ENCODE measurements at regions not wholly inside any gene's neighbourhood (a gene's known extent, or its start where the extent isn't known, plus 50 kb on each side); places are given as distances from the start of the nearest gene placed in this dataset.

DNA sequence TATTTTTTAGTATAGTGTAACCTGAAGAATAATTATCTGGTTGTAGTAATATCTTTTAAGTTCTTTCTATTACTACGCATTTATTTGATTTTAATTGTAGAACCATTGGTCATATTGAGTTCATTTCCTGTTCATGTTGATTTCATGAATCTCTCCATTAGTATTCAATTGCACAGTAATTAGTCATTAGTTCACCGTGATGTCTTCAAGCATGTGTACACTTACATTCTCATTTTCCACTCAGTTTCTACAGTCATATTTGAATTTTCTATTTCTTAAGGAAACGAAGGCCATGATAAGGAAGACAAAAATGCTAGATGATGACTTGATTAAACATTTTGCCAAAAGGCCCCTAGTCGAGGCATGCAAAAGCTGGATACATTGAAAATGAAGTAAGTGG is 333.7 kb upstream of the FANCL start:
- TF ChIP-seq, protein P1, sequence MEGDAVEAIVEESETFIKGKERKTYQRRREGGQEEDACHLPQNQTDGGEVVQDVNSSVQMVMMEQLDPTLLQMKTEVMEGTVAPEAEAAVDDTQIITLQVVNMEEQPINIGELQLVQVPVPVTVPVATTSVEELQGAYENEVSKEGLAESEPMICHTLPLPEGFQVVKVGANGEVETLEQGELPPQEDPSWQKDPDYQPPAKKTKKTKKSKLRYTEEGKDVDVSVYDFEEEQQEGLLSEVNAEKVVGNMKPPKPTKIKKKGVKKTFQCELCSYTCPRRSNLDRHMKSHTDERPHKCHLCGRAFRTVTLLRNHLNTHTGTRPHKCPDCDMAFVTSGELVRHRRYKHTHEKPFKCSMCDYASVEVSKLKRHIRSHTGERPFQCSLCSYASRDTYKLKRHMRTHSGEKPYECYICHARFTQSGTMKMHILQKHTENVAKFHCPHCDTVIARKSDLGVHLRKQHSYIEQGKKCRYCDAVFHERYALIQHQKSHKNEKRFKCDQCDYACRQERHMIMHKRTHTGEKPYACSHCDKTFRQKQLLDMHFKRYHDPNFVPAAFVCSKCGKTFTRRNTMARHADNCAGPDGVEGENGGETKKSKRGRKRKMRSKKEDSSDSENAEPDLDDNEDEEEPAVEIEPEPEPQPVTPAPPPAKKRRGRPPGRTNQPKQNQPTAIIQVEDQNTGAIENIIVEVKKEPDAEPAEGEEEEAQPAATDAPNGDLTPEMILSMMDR (IDR thresholded peaks at IDR 0.05): no peak
- no peaks in the 10 kb centered on the region for H3K9me3 ChIP-seq
- no peak for ATAC-seq
- intact Hi-C loops (cut with DNase I, micrococcal nuclease): no loop called here
- H3K36me3 ChIP-seq (ENCODE audit: low read depth): no peaks in the 10 kb centered on the region
- H3K4me3 ChIP-seq: no peak overlapping the region
- DNase-seq: no peak
- no peaks in the 10 kb centered on the region for H3K4me1 ChIP-seq (ENCODE audit: low read depth)

DNA sequence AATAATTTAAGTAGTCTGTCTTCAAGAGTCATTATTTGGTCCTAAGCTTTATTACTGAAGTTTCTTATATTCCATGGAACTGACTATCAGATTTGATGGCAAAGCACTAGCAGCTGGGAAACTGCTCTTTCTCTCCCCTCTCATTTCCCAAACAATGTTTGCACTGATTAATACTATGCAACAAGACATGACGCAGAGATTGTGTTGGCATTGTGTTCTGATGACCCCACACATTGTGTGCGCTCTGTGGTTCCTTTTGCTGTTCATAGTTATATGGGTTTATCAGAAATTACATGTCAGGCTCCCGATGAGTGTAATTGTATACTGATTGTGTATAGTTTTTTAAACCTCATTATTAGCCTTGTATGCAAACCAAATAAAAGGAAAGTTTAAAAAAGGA is 331.6 kb upstream of the FANCL start:
- no peak overlapping the region for H3K4me3 ChIP-seq
- intact Hi-C loops (cut with DNase I, micrococcal nuclease): no loop called here
- no peaks in the 10 kb centered on the region for H3K9me3 ChIP-seq
- H3K36me3 ChIP-seq (ENCODE audit: low read depth): no peaks in the 10 kb centered on the region
- ATAC-seq: no peak
- DNase-seq: no peak
- TF ChIP-seq, protein P1 (IDR thresholded peaks at IDR 0.05): no peak
- H3K4me1 ChIP-seq (ENCODE audit: low read depth): no peaks in the 10 kb centered on the region

DNA sequence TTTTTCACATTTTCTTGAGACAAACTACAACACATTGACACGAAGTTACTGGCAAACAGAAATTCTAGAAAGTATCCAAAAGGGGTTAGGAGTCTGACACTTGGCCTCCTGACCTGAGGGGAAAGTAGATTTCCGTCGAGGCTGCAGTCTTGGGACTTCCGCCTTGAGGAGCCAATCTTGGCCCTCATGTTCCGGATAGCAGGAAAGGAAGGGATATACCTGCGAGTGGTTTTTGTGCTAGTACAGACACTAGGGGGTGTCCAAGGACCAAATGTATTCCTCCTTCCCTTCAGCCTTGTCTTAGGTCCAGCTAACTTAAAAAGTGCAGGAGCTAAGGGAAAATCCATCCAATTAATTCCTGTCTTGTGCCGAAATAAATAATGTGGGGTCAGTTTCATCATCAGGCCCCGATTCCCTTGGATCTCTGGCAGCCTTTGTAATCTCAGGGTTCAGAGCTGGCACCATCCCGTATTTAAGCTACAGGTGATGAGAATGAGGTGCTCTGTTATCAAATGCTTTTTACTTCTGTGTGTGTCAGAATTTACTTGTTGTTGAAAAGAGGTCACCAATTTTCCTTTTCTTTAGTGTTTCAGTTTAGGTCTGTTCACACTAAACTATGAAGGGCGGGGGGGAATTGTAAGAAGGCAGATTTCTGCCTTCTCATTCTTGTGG is 330.2 kb upstream of the FANCL start:
- peak in 1 of 3 donors; percentile 54 for DNase-seq
- TF ChIP-seq, protein P1 (IDR thresholded peaks at IDR 0.05): no peak
- intact Hi-C loops (cut with DNase I, micrococcal nuclease): no loop called here
- Histone ChIP-seq H3K9me3 (no peaks in the 10 kb centered on the region), H3K4me3 (no peak overlapping the region), H3K36me3 (ENCODE audit: low read depth) (no peaks in the 10 kb centered on the region), H3K4me1 (ENCODE audit: low read depth) (no peaks in the 10 kb centered on the region)
- ATAC-seq: peak; percentile 84

DNA sequence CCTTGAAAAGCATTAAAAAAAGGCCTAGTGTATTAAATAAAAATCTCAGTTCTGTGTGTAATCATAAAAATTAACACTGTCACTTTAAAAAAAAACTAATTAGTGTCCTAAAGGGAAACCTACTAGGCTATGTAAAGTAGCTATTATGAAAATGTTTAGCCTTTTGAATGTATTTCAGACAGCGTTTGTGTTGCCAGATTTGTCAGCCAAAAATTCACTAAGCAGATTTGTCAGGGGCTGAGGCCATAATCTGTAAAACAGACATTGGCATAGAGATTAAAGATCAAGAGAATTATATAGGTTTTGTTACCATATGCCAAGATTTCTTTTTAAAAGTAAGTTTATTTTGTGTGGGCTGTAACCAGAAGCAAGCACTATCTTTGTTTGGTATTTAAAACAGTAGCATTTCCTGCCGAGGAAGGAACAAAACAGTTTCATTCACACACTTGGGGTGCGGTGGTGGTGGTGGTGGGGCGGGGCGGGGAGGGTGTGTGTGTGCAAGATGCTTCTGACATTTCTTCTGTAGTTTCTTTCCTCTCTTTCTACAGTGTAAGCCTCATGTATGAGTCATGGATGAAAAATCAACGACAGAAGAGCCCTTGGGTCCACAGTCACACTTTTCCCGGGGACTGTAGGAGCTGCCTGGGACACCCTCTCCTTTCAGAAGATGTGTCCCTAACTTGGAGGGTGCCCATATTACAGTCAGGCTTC is 328.5 kb upstream of the FANCL start:
- ATAC-seq: peak; percentile 13
- intact Hi-C loops (cut with DNase I, micrococcal nuclease): no loop called here
- no peak for DNase-seq
- Histone ChIP-seq H3K36me3 (ENCODE audit: low read depth) (no peaks in the 10 kb centered on the region), H3K4me1 (ENCODE audit: low read depth) (no peaks in the 10 kb centered on the region), H3K4me3 (no peak overlapping the region), H3K9me3 (no peaks in the 10 kb centered on the region)
- TF ChIP-seq, protein P1 (IDR thresholded peaks at IDR 0.05): no peak

DNA sequence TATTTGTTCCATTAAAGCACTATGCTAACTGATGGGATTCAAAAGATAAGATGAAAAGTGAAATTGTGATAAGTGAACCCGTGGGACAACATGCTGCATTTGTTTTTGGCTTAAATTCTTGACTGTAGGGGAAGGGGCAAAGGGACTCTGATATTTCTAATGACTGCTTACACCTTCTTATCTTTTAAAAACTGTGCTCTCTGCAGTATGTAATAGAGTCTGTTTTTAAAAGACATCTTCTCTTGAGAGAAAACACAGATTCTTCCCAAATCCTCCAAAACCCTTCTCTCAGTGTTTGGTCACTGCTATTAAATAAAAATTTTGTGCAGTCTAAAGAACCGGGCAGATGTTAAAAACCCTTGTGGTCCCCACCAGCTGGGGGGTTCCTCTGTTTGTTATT is 327.8 kb upstream of the FANCL start:
- no peaks in the 10 kb centered on the region for H3K4me1 ChIP-seq (ENCODE audit: low read depth)
- H3K4me3 ChIP-seq: no peak overlapping the region
- intact Hi-C loops (cut with DNase I, micrococcal nuclease): no loop called here
- no peak for ATAC-seq
- H3K36me3 ChIP-seq (ENCODE audit: low read depth): no peaks in the 10 kb centered on the region
- DNase-seq: no peak
- TF ChIP-seq, protein P1 (IDR thresholded peaks at IDR 0.05): no peak
- H3K9me3 ChIP-seq: no peaks in the 10 kb centered on the region
